ENCODE measurements at regions not wholly inside any gene's neighbourhood (a gene's known extent, or its start where the extent isn't known, plus 50 kb on each side); places are given as distances from the start of the nearest gene placed in this dataset.

DNA sequence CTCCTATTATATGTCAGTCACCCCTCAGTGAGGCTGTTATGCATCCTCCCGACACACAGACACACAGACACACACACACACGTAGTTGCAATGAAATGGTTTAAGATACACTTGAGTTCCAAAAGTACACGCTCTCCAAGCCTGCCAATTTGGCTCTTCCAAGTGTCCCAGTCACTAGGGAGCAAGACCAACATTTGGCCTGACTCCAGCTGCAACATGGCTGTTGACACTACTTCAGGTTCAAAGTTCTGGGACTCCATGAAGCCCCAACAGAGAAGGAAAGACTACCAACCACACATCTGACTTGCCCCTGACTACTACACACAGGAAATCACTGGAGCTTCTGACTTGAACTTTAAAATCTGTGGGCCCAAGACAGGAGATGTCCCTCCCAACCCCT lies 128.1 kb upstream of the KCNJ18 start:
- Histone ChIP-seq H3K36me3 (ENCODE audit: control insufficient read depth in 2 of 4, insufficient read depth in 4 of 4, low read length in 3 of 4) (no peaks in the 10 kb centered on the region), H3K9me3 (ENCODE audit: insufficient read depth in 2 of 2, low read depth in 1 of 2, low read length in 1 of 2) (peaks cover 24 to 33% of the 10 kb centered on the region in 2 experiments), H2AK5ac (ENCODE audit: low read depth, low read length) (no peak overlapping the region), H3K79me1 (ENCODE audit: low read depth, low read length) (no peaks in the 10 kb centered on the region), H2BK120ac (replicated peaks; ENCODE audit: low read depth, low read length) (no peak overlapping the region), H3K4me3 (ENCODE audit: extremely low read depth in 1 of 4, insufficient read depth in 2 of 4, low read depth in 3 of 4, low read length in 4 of 4) (no peak overlapping the region), H3K79me2 (ENCODE audit: control insufficient read depth in 1 of 2, insufficient read depth in 2 of 2, low read length in 2 of 2) (no peaks in the 10 kb centered on the region), H3K4me2 (ENCODE audit: insufficient read depth in 1 of 2, low read depth in 2 of 2, low read length in 2 of 2) (no peak overlapping the region), H3K23ac (ENCODE audit: insufficient read length) (no peak overlapping the region), H2BK15ac (ENCODE audit: low read length) (no peak overlapping the region), H3K27me3 (replicated peaks in 1 of 4; ENCODE audit: control insufficient read depth in 3 of 4, extremely low read depth in 1 of 4, insufficient read depth in 3 of 4, low read length in 3 of 4) (no peaks in the 10 kb centered on the region), H3K27ac (ENCODE audit: low read depth, low read length) (no peak overlapping the region), H2BK12ac (ENCODE audit: low read depth, low read length) (no peak overlapping the region), H3K4ac (replicated peaks; ENCODE audit: insufficient read length, low read depth, low read length) (no peak overlapping the region), H3K9ac (replicated peaks in 1 of 4; ENCODE audit: extremely low read depth in 1 of 4, low read depth in 3 of 4, low read length in 3 of 4) (no peak overlapping the region), H2BK20ac (ENCODE audit: low read length) (no peak overlapping the region), H3K18ac (ENCODE audit: extremely low read depth, low read length) (no peak overlapping the region), H4K91ac (replicated peaks; ENCODE audit: insufficient read length, low read length) (no peak overlapping the region), H2BK5ac (ENCODE audit: low read depth, low read length) (no peak overlapping the region), H3K4me1 (replicated peaks in 1 of 4; ENCODE audit: control insufficient read depth in 3 of 4, insufficient read depth in 4 of 4, low read length in 3 of 4) (no peaks in the 10 kb centered on the region), H3K56ac (replicated peaks; ENCODE audit: insufficient read length, low read depth, low read length) (no peak overlapping the region), H2AFZ (ENCODE audit: low read length) (no peak overlapping the region), H3K23me2 (ENCODE audit: low read depth, low read length) (no peaks in the 10 kb centered on the region), H4K5ac (ENCODE audit: insufficient read length, low read depth, low read length) (no peak overlapping the region), H4K20me1 (replicated peaks in 1 of 2; ENCODE audit: control insufficient read depth in 1 of 2, insufficient read depth in 2 of 2, low read length in 2 of 2) (no peaks in the 10 kb centered on the region), H3K14ac (ENCODE audit: insufficient read length) (no peak overlapping the region), H4K8ac (ENCODE audit: extremely low read depth, insufficient read depth, low read length) (no peak overlapping the region)
- ChIA-PET POLR2A (ENCODE audit: partially characterized antibody) (no interaction called here), CTCF (ENCODE audit: partially characterized antibody) (no interaction called here)
- DNase-seq (ENCODE audit: low read depth in 1 of 2, low spot score in 2 of 2) (no peak), FAIRE-seq (no peak)
- 55% methylated on average over 3 of the region's 3 CpGs; no CpG with 5 or more reads in 1 of the 2 experiments for WGBS, 2 experiments (ENCODE audit: extremely low coverage in 1 of 2, insufficient coverage in 1 of 2, insufficient read length in 1 of 2, insufficient replicate concordance in 2 of 2, low coverage in 1 of 2, low lambda C conversion rate in 2 of 2, missing lambda C conversion rate in 1 of 2)
- TF ChIP-seq ASH2L (IDR thresholded peaks at IDR 0.05; ENCODE audit: low read length): no peak
- no peak for TF ChIP-seq HDAC6 (IDR thresholded peaks at IDR 0.05; ENCODE audit: low read depth, low read length)
- no peak for TF ChIP-seq SRF (IDR thresholded peaks at IDR 0.05; ENCODE audit: low read depth, low read length)
- TF ChIP-seq SP2 (IDR thresholded peaks at IDR 0.05; ENCODE audit: low read length): no peak
- TF ChIP-seq RXRA (IDR thresholded peaks at IDR 0.05; ENCODE audit: insufficient read depth, low read depth, low read length): no peak
- TF ChIP-seq SIX5 (IDR thresholded peaks at IDR 0.05; ENCODE audit: low read depth, low read length): no peak
- no peak for TF ChIP-seq CBX5 (IDR thresholded peaks at IDR 0.05; ENCODE audit: low read depth, low read length)
- TF ChIP-seq SP4 (IDR thresholded peaks at IDR 0.05; ENCODE audit: low read length): no peak
- TF ChIP-seq POU5F1 (IDR thresholded peaks at IDR 0.05; ENCODE audit: low read depth, low read length): no peak
- TF ChIP-seq MAX (IDR thresholded peaks at IDR 0.05): no peak
- TF ChIP-seq EGR1 (IDR thresholded peaks at IDR 0.05; ENCODE audit: borderline replicate concordance, low read depth, low read length): no peak
- no peak for TF ChIP-seq TBP (IDR thresholded peaks at IDR 0.05; ENCODE audit: low read depth, low read length)
